ENCODE measurements at regions not wholly inside any gene's neighbourhood (a gene's known extent, or its start where the extent isn't known, plus 50 kb on each side); places are given as distances from the start of the nearest gene placed in this dataset.

DNA sequence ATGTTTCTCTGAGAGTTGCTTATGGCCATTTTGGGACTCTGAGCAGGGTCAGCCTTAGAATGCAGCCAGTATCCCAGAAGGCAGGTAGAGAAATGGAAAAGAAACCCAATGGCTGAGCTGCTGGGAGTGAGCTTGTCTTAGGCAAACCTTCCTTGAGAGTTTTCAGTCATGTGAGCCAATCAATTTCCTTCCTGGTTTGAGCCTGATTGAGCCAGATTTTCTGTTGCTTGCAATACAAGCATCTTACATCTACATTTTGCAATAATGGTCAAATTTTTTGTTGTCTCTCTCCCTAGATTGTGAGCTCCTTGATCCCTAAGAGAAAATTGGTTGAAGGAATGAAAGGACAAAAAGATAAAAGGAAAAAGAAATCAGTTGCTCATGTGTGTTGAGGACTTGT is 155.3 kb downstream of the SNX18 start:
- DNase-seq: no peak

DNA sequence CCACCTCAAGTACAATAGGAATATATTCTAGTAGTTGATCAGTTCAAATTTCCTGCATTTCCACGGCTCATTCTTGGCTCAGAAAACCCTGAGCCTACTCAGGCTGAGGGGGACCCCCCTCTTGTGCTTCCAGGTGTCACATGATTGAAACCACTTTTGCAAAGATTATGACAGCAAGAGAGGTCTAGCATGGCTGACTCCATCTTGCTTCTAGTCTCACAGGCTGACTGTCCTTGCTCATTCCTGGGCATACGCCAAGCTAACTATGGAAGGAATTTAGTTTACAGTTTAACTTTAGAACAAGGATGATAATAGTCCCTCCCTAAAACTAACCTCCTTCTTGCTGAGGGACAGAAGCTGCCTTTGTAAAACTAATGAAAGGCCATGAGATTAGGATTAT is 154.1 kb downstream of the SNX18 start:
- DNase-seq: no peak

DNA sequence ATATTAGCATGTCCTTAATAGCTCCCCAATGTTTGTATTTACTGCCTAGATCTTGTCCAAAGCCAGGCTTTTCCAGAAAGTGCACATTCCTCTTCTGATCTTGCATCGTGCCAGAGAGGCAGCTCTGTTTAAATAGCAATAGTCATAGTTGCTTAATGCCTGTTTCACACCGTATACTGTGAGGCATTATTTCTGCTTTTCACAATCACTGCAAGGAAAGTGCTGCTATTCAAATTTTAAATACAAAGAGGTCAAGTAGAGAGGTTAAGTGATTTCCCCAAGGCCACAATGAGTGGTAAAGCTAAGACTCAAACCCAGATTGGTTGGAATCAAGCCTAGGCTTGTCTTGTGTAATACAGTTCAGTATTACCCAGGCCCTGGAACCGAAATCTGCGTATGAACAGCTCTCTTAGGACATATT is 153.6 kb downstream of the SNX18 start:
- DNase-seq: no peak

DNA sequence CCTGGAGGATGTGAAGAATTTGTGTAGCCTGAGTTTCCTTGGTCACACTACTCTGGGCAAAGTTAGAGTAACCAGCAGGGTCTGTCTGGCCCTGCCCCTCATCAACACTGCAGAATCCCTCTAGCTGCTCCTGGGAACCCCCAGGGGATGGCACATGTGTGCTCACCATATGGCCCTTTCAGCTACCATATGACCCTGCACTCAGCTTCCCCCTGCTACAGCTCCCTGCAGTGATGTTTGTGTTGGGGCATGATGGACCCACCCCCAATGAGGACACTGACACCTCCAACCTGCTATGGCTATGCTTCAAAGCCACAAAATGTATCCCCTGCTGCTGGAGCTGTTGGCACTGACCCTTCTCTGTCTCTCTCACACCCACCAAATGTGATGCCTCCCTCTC is 152.7 kb downstream of the SNX18 start:
- DNase-seq: no peak

DNA sequence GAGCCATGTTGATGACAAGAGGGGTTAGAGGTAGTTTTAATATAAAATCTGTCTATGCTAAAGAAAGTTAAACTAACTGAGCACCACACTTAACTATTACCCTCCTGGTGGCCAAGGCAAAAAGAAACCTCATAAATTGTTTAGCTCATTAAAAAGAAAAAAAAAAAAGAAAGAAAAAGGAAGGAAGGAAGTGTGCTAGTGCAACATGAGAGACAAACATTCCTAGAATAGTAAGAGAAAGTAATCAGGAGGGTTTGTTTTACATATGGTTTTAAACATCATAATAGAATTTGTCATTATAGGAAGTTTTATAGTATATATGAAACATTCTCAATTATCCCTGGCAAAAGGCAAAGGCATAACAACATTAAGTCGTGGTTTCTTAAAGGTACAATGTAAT is 152.3 kb downstream of the SNX18 start:
- DNase-seq: no peak

DNA sequence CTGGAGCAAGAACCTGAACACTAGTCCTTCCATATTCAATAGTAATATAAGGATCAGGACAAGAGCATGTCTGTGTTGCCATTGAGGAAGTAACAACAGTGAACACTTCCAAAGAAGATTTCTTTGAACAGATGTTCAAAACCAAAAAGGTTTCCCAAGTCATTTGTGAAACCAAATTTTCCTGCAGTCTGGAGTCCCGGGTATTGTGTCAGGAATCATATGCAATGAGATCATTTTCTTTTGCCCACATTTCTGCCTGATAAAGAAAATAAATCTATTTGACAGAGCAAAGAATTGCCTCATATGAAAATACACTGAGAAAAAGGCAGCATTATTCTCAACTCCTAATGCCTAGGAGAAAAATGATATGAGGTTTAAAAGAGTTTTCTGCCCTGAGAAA is 151.7 kb downstream of the SNX18 start:
- DNase-seq: no peak

DNA sequence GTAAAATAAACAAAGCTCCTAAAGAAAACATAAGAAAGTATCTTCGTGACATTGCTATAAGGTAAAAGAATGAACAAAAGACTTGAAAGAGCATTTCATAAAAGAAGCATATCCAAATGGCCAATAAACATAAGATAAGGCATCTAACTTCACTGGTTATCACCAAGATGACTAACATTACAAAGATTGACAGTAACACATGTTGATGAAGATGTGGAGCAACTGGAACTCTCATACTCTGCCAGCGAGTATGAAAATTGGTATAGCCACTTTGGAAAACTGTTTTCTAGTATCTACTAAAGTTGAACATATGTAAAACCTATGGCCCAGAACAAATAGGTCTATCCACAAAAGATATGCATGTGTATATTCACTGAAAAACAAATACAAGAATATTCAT is 150.5 kb downstream of the SNX18 start:
- DNase-seq: no peak

DNA sequence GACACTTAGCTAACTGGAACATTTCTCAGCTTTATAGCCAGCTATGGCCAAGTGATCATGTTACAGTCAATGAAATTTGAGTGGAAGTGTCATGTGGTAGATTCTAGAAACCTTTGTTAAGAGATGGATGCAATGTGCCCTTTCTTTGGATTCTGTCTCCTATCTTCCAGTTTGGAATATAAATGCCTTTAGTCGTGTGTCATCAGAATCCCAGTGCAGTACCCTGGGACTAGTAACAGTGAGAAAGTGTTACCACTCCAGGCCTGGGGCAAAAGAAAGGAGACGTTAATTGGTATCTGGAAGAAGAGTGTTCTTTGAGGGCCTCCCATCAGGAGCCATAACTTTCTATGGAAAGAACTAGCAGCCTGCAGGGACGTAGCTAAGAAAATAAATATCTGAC is 149.6 kb downstream of the SNX18 start:
- DNase-seq: no peak

DNA sequence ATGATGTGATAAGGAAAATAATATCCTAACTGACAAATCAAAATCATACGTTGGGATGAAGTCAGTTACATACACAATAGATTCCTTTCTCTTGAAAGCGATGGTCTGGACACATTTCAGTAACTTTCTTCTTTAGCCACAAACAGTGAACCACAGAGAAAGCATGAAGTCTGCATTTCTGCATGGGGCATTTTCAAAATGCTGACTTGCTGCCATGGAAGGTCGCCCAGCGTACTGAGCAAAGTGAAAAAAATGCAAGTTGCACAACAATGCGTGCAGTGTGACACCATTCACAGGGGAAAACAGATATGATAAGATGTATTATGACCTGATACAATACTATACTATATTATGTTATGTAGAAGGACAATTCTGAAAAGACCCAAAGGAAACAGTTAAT is 146.3 kb downstream of the SNX18 start:
- DNase-seq: no peak

DNA sequence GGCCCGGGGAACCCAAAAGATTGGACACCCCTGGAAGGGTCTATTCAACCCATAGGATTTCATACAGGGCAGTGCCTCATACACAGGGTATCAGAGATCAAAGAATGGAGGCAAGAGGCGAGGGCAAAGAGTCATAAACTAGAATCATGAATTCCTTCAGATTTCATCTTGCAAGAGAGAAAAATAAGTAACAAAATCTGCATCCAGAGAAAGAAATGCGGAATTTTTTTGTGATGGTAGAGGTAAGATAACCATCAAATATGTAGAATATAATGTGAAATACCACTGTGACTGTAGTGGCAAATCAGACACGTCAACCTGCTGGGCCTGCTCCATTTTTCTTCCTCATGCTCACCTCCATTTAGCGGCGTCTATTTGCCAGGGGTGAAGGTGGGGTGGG is 143.6 kb downstream of the SNX18 start:
- DNase-seq: no peak

DNA sequence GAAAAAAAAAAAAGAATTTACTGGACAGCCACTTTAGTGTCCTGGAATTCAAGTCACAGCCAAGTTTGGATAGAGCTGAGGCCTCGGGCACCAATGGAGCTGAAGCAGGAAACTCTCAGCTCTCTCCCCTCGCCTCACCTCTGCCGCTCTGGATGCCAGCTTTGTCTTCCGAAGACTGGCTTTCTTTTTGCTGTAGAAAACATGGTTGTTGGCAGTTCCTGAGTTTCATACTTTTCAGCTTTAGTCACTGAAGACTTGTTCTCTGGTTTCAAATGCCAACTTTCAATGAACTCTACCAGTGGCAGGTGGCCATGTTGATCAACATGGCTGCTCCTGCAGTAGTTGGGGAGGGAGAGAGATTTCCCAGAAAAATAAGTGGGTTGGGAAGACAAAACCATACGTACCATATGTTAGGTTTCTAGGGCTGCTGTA is 142.2 kb downstream of the SNX18 start:
- peak; percentile 81 for DNase-seq

DNA sequence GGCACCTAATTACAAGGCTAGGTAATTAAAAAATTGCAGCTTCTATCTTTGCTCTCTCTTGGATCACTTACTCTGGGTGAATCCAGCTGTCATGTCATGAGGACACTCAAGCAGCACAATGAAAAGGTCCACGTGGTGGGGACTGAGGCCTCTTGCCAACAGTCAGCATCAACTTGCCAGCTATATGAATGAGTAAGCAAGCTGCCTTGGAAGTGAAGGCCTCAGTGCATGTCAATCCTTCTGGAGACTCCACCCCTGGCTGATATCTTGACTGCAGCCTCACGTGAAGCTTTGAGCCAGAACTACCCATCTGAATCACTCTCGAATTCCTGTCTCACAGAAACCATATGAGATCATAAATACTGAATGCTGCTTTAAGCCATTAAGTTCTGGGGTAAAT is 140.5 kb downstream of the SNX18 start:
- DNase-seq: no peak

DNA sequence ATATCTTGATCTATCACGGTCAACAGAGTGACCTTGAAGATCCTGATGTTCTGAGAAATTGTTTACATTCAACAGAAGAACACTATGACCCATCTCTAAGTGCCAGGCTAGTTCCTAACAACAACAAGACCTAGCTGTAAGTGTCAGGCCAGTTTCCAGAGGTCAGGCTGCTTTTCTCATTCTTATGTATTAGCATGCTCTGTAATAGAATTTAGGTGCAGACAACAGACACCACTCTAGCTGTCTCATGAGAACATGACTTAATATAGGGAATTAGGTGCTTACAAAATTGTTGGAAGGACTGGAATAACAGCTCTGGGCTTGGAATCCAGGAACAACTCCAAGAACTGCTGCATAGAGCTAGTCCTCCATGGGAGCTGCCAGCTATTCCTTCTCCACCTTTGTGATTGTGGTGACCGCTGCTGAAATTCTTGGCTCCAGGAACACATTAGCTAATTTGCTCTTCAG is 138.7 kb downstream of the SNX18 start:
- DNase-seq: no peak

DNA sequence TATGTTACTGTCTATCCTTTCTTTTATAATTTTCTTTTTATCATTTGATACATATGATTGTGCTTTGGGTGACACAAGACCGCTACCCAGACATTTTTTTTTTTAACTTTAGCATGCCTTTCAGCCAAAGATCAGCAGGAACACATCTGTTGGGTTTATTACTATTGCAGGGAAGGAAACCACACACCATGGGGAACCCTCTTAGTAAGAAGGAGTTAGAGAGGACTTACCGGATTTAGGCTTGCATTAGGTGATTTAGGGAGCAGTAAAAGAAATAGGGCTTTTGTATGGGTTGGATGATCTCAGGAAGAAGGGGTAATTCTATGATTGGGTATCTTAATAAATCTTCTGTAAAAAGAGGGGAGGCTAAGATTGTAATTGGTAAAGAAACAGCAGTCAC is 138.2 kb downstream of the SNX18 start:
- no peak for DNase-seq

DNA sequence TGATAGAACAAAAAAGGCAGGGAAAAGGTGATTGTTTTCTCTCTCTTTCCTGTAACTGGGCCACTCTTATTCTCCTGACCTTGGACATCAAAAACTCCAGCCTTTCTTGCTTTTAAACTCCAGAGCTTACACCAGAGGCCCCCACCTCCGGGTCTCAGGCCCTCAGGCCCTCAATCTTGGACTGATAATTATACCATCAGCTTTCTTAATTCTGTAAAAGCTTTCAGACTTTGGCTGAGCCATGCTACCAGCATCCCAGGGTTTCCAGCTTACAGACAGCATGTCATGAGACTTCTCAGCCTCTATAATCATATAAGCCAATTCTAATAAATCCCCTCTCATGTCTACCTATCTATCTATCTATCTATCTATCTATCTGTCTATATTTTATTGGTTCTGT is 137.7 kb downstream of the SNX18 start:
- DNase-seq: no peak

DNA sequence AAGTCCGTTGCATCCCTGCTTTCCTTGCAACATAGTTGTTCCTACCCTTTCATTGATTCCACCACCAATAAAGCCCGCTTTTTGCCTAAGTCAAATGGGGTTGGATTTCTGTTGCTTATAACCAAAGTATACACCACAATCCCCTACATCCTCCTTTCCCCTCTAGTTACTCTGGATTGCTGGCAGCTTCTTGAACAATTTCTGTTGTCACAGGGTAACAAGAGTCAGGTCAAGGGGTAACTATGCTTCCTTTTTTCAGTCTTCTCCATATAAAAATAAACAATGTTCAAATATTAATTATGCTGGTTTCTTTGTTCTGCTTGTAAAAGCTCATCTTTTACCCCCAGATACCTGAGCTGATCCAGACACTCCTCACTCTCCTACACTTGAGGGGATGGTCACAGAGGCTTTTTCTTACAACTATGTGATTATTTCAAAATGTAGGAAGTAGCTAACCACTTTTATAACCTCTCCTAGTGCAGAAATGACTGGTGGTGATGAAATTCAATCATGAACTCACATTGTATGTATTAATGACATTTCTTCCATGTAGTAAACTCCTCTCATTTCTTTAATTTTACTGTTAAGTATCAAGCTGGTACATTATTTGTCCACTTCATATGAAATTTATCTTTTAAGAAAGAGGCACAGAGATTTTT is 136.5 kb downstream of the SNX18 start:
- DNase-seq: no peak

DNA sequence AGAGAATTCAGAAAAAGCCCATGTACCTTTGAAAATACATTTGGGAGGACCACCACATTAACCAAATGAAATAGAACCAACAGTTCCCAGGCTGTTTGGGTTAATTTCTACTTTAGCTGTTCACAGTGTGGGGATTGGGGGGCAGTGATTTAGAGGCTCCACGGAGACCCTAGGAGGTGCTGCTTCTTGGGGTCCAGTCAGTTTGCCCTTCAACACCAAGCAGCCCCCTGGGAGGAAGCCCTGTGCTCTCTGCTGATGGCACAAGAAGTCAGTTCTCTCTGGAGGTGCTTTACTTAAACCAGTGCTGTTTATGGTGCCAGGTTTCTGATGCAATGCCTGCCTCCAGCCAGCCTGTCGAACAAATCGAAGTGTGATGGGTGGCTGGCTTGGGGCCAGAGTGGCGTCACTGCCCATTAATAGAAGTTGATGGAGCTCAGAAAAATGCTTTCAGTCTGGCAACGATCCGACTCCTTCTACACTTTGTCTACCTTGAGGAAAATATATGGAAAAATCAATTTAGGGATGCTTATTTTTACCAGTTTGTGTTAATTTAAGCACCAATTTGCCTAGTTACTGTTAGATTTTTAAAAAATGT is 134.0 kb downstream of the SNX18 start:
- DNase-seq: no peak

DNA sequence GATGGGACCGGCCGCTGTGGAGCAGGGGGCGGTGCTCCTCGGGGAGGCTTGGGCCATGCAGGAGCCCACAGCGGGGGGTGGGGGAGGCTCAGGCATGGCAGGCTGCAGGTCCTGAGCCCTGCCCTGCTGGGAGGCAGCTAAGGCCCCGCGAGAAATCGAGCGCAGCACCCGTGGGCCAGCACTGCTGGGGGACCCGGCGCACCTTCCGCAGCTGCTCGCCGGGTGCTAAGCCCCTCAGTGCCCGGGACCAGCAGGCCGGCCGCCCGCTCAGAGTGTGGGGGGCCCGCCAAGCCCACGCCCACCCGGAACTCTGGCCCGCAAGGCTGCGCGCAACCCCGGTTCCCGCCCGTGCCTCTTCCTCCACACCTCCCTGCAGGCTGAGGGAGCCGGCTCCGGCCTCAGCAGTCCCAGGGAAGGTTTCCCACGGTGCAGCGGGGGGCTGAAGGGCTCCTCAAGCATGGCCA is 131.5 kb downstream of the SNX18 start:
- DNase-seq: no peak

DNA sequence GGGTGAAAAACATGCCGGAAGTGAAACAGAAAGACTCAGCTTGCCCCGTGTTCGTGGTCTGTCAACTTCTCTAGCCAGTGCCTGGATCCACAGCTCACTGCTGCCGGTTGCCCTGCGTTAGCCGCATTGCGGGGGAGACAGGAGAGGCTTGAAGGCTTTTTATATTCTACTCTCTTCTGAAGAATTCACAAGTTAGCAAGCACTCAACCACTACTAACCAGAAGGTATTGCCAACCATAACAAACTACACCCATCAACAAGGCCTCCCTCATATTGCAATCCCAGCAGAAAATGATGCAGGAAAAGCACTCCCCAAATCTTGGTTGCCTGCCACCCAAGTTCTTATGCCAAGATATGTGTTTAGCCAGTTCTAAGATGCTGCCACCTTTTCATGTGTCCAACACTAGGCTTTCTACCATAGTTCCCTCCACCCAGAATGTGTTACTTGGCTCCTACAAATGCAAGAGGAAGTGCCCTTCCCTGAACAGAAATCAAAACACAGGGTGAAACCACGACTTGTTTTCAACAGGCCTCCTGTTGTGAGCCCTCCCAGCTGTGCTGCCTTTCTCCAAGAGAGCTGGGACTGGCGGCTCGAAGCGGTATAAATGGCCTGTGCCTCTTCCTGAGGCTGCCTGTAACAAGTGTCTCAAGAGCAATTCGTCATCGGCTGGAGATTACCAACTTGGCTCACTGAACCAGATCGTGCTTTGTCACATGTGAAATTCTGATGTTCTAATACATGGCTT is 129.0 kb downstream of the SNX18 start:
- DNase-seq: peak; percentile 82

DNA sequence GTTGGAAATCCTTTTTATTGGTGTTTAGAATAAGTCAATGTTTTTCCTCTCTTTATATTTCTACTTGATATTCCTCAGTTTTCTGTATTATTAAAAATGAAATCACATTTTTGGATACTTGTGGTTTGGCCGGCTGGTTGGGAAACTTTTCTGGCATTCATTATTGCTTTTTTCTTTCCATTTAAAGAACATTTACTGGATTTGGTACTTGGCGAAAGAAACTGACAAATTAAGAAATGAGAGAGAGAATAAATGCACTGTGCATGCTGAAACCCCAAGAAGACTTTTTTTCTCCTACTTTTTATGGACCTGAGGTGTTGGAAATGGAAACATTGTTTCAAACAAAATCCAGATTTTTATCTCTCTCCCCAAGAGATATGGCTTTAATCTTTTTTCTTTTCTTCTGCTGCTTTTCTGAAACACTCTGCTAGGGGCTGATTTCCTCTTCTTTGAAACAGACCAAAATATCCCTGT is 128.4 kb downstream of the SNX18 start:
- DNase-seq: no peak

DNA sequence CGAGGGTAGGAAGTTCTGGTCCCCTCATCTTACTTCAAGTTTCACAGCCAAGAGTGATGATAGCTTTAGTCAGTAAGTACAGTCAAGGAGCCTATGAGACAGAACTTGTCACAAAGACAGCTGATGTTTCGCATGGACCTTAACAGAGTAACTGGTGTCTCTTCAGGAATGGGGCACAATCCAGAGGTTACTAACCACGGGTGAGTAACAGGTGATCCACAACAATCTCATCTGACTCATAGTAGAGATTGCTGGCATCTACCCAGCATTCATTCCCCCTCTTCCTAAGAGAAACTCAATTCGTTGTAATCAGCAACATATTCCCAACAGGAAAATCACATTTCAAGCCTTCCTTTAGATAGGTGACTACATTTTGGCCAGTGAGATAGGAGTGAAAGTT is 126.7 kb downstream of the SNX18 start:
- DNase-seq: no peak

DNA sequence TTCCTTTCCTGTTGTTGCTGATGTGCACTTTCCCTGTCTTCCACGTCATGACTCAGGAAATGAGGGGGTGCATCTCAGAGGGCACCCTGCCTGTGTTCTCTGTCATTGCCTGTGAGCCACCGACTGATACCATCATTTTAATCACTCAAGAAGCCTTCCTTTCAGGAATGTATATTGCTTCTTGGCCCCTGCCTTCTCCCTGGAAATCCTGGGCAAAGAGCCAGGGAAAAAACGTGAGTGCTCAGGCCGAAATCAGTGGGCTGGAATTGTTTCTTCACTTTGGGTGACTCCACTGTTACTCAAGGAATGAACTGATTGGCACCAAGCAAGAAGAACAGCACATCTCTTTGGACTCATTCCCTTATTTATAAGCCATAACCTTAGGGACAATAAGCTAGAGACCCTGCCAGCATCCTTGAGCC is 126.1 kb downstream of the SNX18 start:
- DNase-seq: no peak

DNA sequence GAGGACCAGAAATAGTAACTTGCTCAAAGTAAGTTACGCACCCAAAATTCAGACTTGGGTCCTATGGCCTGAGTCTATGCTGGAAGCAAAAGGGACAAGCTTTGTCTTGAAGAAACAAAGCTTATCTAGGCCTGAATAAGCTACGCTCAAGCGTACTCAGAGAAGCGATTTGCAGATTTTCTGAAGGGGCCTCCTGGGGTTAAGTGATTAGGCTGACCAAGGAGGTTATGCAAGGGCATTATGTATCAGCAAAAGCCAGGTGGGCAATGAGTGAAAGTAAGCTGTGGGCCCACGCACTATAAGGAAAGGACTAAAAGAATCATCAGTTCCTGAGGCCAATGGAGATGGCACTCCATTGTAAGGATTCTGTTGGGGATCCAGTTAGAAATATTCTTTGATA is 122.1 kb downstream of the SNX18 start:
- no peak for DNase-seq

DNA sequence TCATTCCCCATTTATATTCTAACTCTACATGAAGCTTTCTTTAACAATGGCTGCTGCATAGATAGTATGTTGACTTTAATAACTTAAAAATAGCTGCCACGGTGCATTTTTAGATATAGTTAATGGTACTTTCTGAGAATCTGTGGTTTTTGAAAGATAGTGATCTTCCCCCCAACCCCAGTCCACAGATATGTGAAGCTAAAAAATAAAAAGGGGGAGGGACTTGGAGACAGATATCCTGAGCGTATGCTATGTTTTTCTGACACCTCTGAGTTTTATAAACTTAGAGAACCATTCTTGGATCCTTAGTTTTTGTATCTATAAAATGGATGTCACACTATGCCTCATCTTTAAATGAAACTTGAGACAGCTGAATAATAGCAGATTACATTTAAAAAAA is 120.5 kb downstream of the SNX18 start:
- DNase-seq: no peak
